Activated T-cell treated with anti-CD3 and anti-CD28 coated beads for 4 hours (primary cell): ENCODE measurements at regions not wholly inside any gene's neighbourhood (a gene's known extent, or its start where the extent isn't known, plus 50 kb on each side); places are given as distances from the start of the nearest gene placed in this dataset.
"Not testable (repeated sequence)": the region's sequence is repeated elsewhere in the genome, so short reads cannot be mapped to it uniquely, and the experiment has no call there.

Experiments used
- DNase-seq: peaks from one replicate; pipeline ENCODE4 v3.0.0-alpha.2; 2020

DNA sequence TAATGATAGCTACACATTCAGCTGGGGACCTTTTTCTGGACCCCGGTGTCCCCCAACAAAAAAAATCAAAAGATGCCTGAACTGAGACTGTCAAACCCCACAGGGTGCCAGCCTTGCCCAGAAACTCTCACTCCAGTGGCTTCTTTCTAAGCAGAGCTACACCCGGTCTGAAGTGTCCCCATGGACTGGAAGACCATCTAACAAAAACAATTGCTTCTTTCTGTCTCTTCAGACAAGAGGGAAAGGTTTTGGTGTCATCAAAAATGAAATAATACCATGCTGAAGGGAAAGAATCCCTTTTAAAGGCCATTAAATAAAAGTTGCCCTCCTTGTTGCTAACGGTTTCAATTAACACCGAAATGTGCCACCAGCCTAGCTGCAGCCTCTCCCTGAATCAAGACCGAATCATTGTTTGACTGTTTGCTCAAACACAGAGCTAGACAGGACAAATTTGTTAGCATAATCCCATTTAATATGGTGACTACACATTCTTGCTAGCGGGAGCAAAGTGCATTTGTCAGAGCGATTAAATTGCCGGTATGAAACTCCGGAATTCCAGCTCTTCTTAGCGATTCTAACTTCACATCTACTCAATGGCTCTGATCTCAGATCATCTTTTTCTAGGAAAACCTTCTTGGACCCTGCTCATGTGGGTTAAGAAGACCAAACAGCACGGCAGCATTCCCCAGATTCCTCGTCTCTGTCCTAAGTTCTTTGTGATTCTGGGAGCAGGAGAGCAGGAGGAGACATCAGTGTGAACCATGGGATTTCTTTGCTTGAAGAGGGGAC, 397.5 kb upstream of the PRKCQ start:
- DNase-seq = no peak

DNA sequence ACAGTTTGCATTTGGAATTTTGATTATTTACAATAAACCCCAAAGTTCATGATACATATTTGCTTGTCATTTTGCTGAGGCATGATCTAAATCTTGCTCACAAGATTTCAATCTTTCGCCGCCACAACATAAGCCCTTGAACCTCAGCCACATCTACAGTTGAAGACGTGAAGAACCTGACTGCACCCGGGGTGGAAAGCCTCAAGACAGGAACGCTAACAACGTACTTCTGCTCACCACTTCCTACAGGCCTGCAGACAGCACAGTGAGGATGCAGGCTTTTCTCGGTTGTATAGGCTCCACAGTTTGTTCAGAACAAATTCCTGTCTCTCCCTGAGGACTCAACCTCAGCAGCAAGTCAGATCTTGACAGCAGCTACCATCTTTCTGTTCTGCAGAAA, 393.8 kb upstream of the PRKCQ start:
- peak; percentile 4 for DNase-seq

DNA sequence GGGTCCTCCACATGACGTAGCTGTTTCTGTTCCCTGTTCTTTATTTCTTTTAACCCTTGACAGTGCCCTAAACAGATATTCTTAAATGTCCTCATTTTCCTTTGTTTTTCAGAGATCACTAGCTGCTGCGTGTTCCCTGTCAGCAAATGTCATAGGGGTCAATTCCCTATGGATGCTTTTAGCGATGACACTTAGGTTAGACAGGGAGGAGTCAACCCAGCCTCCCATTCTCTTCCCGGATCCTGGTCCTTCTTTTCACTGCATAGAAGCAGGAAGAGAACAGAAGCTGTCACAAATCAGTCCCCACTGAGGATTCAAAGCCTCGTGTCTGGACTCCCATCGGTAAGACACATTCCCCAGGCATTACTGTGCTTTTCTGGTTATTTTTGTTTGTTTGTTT, 392.1 kb upstream of the PRKCQ start:
- no peak for DNase-seq

DNA sequence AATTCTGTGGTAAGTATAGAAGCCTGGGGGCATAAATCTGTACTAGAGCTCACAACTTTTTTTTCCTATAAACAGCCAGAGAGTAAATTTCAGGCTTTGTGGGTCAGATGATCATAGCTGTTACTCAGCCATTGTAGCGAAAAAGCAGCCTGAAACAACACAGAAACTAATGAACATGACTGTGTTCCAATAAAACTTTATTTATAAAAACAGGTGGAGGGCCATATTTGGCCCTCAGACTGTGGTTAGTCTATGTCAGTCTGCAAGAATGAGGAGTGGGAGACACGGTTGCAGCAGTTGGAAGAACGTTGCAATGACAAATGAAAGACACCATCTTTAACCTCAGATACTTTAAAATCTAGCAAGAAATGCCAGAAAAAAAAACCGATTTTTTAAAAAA, 389.6 kb upstream of the PRKCQ start:
- DNase-seq = no peak

DNA sequence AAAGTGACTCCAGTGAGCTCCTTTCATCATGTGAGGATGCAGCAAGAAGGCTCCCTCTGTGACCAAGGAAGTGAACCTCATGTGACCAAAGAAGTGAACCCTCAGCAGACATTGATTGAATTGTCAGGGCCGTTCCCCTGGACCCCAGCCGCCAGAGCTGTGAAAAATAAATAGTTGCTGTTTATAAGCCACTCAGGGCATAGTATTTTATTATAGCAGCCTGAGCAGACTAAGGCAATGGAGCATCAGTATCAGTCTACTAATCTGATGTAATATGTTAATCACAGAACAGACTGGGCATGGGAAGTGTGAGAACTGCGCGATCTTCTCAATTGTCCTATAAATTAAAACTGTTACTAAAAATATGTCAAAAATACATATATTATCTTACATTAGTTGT, 384.5 kb upstream of the PRKCQ start:
- no peak for DNase-seq

DNA sequence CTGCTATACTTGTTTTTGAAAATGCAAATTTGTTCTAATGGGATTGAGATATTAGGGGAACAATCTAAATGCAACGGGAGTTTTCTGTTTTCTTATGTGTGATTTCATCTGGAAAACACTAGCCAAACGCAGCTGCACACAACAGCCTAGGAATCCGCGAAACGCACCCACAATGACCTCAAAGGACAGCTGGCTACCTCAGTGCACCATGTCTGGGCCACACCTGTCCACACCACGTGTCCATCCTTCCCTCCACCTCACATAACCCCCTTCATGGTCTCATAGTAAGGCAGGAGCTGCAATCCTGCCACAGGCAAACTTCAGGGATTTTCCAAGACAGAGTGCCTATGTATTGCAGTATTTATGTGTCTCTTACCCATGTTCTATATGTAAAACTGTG, 382.5 kb upstream of the PRKCQ start:
- DNase-seq = no peak

DNA sequence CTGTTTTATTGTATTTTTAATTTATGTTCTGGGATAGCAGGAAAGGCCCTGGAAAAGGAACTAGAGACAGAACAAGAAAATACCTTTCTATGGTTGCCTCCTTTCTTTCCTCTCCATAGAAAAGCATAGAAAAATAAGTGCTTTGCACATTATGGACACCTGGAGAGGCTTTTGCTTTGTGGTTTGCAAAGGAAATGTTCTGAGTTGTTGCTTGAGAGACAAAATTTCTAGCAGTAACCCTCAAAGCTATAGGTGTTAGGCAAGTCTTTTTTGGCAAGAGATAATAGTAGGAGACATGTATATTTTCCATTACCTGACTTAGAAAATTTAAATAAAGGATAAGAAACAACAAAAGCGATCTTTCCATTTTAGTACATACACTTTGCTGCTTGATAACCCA, 378.6 kb upstream of the PRKCQ start:
- DNase-seq = no peak

DNA sequence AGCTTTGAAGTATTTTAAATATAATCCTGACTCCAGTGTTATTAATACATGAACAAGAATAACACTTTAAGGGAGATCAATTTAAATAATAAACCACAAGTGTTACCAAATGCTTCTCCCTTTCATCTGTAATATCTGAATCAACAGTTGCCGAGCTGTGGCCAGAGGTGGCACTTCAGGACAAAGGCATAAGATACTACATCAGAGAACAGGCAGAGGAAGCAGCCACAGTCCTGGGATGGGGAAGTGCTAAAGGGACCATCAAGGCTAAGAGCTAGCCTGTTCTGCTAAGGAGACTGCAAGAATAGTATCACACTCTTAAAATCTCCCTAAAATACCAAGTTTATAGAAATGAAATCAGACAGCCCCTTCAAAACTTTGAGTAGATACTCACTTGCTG, 378.2 kb upstream of the PRKCQ start:
- DNase-seq = no peak

DNA sequence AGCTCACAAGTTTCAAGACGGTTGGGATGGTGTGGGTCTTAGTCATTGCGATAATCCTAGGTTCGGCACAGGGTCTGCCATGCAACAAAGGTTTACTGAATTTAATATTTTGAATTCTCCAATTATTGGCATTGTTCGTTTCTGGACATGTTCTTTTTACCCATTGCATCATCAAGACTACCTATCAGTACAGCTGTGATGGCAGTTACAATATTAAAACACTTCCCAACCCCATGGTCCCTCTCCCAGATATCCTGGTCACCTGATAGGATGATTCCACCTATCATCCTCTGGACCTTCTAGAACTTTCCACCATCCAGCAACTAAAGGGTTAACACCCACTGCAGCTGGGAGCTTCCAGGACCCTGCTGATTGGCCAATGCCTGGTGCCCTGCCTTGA, 377.8 kb upstream of the PRKCQ start:
- DNase-seq = no peak

DNA sequence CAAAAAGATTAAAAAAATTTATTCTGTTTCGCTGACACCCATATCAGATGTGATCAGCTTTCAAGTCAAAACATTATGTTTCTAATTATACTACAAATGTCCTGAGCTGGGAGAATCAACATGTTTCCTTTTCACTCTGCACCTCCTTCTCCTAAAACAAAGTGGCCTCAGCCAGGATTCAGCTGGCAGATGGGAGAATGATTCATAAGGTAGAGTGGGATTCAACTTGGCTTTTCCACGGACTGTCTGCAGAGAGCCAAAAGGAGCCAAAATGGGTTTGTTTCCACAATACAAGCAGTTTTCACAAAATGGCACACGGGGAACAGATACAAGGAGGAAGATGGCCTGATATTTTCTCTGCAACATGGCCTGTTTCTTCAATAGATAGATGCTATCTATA, 376.5 kb upstream of the PRKCQ start:
- DNase-seq = no peak

DNA sequence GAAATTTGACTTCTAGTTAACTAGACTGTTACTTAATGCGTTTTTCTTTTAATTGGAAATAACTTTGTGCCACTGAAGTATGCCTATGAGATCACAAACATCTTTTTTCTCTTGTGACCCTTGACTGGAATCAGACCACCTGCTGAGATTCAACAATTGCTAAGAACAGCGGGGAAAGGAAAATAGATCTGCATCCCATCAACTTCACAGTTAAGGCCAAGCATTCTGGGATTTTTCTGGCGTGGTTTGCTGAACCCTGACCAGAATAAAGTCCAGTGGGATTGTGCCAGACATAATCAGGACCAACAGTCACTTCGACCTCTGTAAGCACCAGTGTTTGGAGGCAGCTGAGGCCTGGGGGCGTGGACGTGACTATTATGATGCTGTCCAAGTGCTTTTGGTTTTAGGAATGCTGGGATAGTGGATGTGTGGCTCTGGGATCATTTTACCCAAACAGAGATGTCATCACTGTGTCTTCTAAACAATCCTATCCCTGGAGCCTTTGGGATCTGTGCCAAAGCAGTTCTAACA, 373.3 kb upstream of the PRKCQ start:
- DNase-seq = no peak

DNA sequence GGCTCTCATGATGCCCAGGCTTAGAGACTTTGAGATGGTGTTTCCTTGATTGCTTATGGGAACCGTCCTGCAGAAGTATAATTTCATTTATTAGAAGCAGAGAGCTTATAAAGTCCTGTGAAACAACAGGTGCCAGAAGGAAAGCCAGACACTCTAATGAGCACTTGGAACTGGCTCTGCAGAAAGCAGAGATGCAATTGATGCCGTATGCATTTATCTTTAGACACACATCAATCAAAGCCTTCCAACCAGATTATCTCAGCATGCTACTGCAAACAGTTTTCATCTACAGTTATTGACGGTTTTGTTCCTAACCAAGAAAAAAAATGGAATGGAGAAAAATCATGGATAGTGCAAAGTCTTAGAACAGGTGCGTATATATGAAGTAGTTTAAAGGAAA, 371.7 kb upstream of the PRKCQ start:
- DNase-seq = no peak

DNA sequence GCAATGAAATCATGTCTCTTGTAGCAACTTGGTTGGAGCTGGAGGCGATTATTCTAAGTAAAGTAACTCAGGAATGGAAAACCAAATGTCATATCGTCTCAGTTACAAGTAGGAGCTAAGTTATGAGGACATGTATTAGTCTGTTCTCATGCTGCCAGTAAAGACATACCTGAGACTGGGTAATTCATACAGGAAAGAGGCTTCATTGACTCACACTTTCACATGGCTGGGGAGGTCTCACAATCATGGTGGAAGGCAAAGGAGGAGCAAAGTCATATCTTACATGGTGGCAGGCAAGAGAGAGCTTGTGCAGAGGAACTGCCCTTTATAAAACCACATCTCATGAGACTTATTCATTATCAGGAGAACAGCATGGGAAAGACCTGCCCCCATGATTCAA, 370.1 kb upstream of the PRKCQ start:
- DNase-seq = no peak

DNA sequence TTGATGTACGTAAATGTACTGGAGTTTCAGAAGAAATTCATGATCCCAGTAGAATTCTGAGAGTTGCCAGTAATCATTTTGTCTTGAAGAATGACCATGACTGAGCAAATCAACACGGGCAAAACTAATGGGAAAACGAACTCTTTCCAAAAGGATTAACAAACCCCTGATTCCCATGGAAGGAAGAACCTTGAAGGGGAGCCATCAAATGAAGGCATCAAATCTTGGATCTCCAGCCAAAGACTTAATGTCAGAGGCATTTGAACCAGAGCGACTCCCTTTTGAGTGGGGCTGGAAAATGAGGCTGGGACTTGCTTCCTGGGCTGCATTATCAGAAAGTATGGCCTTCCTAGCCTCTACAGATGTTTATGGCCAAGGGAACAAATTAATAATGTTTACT, 364.4 kb upstream of the PRKCQ start:
- DNase-seq = no peak

DNA sequence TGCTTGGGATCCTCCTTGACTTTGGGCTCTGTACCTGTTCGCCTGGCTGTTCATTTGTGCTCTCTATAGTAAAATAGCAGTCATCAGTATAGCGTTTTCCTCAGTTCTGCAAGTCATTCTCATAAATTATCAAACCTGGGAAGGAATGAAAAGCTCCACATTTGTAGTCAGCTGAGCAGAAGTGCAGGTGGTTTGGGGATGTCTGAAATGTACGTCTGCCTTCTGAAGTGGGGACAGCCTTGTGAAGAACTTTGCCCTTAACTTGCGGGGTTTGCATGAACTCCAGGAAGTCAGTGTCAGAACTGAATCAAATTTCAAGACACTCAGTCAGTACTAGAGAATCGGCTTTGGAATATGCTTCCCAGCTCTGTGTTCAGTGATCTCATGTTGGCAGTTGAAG, 358.3 kb upstream of the PRKCQ start:
- no peak for DNase-seq

DNA sequence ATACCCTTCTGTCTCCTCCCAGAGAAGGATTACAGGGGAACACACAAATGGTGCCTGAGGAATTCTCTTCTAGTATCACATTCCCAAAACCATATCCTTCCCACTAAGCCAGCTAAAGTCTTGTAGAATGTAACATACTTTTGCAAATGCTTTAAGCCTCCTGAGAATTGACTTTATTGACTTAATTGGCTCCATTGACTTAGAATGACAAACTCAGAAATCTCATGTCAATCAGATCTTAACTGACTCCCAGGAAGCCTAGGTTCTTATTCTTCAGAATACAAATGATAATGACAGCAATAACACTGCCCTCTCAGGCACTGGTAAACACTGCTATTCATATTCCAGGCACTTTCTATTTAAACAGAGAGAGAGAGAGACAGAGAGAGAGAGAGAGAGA, 356.9 kb upstream of the PRKCQ start:
- DNase-seq = no peak

DNA sequence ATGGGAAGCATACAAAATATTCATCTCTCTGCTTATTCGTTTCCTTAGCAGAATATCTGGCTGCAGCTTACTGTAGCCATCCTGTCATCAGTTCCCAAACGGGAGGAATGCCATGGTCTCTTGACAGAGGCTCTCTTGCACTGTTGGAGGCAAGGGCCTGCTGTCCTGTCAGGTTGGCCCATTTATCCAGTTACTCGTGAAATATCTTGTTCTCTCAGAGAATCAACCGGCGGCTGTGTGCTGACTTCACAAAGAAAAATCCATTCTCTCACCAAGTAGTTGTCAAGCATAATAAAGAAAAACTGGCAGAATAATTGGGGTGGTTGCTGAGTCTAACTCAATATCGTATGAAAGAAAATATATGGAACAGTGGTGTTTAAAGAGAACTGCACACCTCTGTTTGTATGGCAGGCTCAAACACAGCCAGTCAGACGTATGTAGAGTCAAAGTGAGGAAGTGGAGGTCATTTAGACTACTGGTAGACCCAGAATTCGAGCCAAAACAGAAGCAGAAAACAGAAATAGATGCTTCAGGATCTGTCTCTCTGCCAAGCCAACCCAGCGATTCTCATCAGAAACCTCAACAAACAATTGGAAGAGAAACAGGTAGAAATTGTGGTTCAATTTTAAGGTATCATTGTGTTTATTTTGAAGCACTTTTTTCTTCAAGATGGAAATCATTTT, 349.2 kb upstream of the PRKCQ start:
- no peak for DNase-seq

DNA sequence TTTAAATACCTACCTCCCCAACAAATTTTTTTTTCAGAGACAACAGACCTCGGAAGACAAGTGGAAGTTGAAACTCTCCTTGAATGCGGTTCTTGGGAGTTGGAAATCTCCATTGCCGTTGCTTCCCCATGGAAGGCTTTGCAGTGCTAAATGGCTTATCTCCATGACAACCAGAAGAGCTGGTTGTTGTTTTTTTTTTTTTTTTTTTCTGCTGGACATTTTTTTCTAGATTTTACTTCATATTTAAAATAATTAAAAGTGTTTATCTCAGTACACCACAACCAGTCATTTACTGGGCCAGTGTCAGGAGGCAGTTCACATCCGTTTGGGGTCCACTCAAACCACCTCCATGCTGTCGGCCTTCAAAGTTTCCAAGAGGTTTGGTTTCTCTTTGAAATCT, 348.5 kb upstream of the PRKCQ start:
- no peak for DNase-seq

DNA sequence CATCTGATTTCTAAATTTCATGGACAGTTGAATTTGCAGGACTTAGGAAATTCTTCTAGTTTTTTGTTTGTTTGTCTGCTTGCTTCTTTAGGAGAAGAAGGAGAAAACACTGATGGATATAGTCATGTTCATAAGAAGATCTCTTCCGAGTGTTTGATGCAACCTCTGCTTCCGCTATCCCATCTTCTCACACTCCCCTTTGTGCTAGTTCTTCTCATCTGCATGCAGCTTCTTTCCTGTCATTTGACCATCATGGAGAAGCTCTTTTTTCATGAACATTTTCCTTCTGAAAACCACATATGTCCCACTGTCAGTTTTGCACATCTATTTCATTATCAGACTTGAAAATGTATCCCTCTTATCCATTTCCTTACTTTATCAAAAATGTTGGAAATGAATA, 346.9 kb upstream of the PRKCQ start:
- no peak for DNase-seq

DNA sequence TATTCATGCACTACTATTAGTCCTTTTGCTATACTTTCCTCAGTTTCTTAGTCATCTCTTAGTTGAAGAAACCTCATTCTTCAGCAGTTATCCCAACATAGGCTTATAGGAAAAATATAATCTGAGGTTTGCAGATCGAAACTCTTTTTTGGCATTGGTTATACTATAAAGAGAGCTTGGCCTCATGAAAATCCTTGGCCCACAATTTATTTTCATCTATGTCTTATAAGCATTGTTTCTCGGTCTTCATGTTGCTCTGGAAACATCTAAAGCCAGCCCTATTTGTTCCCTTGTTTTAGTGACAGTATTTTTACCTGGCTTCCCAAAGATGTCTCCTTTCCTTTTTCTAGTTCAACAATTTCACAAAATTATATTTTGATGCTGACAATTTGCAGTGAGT, 345.1 kb upstream of the PRKCQ start:
- no peak for DNase-seq

DNA sequence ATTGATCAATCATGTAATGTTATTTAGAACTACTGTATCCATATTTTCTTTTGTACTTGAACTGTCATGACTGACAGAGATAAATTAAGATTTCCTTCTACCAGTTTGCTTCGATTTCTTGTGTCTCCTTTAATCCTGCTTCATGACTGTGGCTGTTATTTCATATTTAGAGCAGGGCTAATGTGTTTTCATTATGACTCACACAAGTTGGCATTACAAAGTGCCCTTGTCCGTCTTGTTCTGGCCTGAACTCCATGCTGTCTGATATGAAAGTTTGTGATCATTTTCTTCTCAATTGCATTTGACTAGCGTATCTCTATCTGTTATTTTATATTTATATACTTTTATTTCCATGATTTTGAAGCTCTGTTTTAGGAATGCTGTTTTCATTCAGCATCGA, 344.1 kb upstream of the PRKCQ start:
- no peak for DNase-seq

DNA sequence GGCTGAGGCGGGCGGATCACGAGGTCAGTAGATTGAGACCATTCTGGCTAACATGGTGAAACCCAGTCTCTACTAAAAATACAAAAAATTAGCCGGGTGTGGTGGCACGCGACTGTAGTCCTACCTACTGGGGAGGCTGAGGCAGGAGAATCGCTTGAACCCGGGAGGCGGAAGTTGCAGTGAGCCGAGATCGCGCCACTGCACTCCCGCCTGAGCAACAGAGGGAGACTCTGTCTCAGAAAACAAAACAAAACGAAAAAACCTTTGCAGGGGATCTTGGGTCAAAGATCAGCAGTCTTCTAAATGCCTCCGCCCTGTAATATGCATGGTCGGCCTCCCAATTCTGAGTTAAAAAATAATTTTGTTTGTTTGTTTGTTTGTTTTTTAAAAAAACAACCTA, 340.9 kb upstream of the PRKCQ start:
- not testable (repeated sequence) for DNase-seq

DNA sequence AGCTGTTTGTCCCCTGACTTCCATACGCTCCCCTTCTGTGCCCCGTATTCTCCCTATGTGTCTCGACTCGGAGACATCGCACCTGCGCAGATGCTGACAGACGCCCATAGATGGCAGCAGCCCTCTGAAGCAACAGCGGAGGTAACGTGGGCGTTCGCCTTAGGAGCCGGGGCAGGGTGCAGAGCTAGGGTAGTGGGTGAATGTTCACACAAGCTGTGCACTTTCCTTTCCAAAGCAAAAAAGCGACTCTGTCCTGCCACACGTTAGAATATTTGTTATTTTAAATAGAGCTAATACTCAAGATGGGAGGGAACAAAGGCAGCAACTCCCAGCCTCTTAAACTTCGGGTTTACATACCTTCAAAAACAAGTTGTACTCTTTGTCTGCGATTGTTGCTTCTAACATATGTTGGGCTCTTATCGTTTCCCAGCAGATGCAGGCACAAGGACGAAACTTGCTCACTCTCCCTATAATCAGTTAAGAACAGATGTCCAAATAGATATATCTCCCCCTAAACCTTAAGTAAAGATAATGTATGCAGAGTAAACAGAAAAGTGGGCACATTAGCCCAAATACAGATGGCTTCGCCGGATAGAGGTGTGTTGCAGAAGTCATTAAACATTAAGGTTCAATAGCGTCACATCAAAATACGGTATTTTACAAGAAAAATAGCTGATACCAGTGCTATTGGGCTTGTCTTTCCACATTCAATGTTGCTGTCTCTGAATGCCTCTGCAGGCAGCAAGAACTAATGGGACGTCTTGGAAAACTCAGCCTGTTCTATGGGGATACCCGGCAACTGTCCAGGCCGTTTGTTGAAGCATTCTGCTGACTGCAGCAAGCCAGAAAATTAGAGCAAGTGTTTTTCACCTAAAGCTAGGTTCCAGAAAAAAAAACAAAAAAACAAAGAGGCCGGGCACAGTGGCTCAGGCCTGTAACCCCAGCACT, 340.3 kb upstream of the PRKCQ start:
- DNase-seq = peak; percentile 77

DNA sequence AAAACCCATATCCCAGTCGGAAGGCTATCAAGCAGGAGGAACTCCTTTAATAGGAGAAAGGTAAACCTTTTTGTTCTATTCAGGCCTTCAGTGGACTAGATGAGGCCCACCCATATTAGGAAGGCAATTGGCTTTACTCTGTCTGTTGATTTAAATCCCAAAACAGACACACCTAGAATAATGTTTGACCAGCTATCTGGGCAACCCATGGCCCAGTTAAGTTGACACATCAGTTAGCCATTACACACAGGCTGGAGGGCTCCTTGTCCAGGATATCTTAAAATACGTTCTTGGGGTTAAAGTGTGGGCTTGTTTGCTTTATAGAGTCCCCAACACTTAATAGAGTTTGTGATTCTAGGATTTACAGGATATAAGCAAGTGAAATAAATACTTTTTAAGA, 339.0 kb upstream of the PRKCQ start:
- no peak for DNase-seq
